HG03135 (cell line): ENCODE measurements at regions not wholly inside any gene's neighbourhood (a gene's known extent, or its start where the extent isn't known, plus 50 kb on each side); places are given as distances from the start of the nearest gene placed in this dataset.
"Not testable (repeated sequence)": the region's sequence is repeated elsewhere in the genome, so short reads cannot be mapped to it uniquely, and the experiment has no call there.

ENCODE experiments used
- ATAC-seq: cut with Tn5 transposase; IDR thresholded peaks from one replicate; pipeline ENCODE4 v1.9.1; 2021; ENCODE audit warnings: mild to moderate bottlenecking, moderate library complexity; ENCODE audit not compliant: unreplicated experiment

DNA sequence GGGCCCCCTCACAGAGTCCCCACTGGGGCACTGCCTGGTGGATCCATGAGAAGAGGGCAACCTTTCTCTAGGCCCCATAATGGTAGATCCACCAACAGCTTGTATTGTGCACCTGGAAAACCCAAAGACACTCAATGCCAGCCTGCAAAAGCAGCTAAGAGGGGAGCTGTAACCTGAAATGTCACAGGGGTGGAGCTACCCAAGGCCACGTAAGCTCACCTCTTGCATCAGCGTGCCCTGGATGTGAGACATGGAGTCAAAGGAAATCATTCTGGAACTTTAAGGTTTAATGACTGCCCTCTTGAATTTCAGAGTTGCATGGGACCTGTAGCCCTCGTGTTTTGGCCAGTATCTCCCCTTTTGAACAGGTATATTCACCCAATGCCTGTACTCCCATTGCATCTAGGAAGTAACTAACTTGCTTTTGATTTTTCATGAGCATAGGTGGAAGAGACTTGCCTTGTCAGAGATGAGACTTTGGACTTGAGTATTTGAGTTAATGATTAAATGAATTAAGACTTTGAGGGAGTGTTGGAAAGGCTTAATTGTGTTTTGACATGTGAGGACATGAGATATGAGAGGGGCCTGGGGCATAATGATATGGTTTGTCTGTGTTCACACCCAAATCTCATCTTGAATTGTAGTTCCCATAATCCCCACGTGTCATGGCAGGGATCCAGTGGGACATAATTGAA is 900.9 kb upstream of the ROBO1 start:
- no peak for ATAC-seq

- ATAC-seq = no peak
Observed at GRCh38 chr3:80668100-80668499, 900.3 kb upstream of the ROBO1 start.

DNA sequence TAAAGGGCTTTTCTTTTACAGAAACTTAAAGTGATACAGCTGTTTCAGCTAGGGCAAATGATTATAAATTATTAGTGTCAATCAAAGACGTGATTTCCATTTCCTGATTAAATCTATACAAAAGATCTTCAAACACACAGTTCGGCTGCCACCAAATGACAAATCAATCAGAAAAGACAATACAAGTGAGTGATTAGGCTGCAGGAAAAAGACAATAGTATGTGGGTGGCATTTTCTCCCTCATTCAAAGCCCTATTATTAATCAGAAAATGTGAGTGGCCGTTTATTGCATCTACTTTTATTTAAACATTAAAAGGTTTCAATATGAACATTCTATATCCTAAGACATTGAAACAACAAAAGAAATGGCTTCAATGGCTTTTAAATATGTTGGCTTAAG is 895.6 kb upstream of the ROBO1 start:
- no peak for ATAC-seq

DNA sequence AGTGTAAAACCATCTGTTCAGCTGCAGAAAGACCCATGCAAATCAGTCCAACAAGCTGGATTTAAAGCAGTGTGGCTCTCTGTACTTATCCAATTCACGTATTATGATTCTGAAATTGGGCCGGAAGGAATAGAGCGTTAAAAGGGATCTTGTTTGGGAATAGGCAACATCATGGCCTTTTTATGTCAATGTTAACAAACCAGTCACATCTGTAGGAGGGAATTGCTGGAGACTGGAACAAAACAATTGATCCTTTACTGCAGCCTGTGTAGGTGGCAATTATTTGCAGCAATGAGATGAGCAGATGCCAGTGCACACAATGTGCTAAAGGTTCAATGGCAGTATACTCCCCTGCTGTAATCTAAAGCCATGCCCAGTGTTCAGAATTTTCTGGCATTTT is 887.4 kb upstream of the ROBO1 start:
- no peak for ATAC-seq

DNA sequence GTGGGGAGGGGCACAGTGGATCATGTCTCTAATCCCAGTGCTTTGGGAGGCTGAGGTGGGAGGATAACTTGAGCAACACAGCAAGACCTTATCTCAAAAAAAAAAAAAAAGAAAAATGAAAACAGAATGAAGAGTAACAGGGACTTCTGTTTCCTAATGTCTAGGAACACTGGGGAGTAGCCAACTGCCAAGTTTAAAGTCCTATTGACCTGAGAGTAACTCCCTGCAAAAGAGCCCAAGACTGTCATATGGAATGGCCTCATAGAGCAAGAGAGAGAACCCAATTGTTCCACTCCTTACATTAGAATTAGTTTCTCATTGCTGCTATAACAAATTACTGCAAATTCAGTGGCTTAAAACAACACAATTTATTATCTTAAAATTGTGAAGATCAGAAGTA is 881.4 kb upstream of the ROBO1 start:
- no peak for ATAC-seq

GRCh38 chr3:80643421-80643820 is 875.6 kb upstream of the ROBO1 start:
- ATAC-seq = no peak

DNA sequence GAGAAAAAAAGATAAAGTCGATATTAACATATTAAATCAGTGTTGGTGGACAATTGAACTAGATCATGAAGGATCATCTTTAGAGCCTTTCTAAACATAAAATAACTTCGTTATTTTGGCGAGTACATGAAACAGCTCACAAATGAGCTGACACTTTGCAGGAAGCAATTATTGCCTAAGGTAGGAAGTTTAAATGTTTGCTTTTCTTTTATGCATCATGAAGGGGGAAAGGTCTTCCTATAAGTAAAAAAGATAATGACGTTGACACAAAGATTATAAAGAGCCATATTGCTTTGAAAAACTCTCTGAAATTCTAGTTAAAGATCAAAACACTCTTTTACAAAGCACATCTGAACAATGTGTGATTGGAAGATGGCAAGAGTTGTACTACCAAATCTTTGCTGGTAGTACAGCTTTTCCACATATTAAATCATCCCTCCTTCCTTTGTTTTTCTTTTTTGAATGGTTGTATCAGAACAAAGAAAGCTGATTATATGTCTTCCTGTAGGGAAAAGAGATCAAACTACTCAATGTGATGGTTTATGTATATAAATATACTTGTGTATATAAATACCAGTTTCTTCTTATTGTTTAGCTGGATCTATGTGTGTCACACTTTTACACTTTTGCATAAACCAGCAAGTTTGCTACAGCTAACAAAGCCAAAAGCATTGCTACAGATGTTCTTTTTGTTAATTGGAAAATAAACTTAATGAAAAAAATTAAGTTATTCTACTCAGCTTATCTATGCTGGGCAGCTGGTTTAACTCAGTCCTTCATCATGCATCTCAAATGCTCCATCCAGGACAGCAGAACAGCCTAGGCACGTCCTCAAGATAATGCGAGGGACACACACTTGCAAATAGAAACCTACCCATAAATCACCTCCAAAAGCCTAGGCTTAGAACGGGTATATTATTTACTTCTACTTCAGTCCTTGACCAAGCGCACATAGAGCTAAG is 850.8 kb upstream of the ROBO1 start:
- no peak for ATAC-seq

GRCh38 chr3:80612366-80612765 is 844.6 kb upstream of the ROBO1 start:
- no peak for ATAC-seq

DNA sequence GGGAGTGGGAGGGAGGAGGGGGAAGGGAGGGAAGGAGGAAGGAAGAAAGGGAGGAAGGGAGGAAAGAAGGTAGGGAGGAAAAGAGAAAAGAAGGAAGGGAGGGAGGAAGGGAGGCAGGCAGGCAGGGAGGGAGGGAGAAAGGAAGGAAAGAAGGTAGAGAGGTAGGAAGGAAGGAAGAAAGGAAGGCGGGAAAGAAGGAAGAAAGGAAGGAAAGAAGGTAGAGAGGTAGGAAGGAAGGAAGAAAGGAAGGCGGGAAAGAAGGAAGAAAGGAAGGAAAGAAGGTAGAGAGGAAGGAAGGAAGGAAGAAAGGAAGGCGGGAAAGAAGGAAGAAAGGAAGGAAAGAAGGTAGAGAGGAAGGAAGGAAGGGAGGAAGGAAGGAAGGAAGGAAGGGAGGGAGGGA is 840.3 kb upstream of the ROBO1 start:
- ATAC-seq = not testable (repeated sequence)

GRCh38 chr3:80606073-80606472 is 838.3 kb upstream of the ROBO1 start:
- no peak for ATAC-seq

GRCh38 chr3:80601479-80601878 is 833.7 kb upstream of the ROBO1 start:
- ATAC-seq = no peak

- ATAC-seq = no peak
Observed at GRCh38 chr3:80592792-80593191, 825.0 kb upstream of the ROBO1 start.

GRCh38 chr3:80586338-80586737 is 818.5 kb upstream of the ROBO1 start:
- ATAC-seq = no peak

DNA sequence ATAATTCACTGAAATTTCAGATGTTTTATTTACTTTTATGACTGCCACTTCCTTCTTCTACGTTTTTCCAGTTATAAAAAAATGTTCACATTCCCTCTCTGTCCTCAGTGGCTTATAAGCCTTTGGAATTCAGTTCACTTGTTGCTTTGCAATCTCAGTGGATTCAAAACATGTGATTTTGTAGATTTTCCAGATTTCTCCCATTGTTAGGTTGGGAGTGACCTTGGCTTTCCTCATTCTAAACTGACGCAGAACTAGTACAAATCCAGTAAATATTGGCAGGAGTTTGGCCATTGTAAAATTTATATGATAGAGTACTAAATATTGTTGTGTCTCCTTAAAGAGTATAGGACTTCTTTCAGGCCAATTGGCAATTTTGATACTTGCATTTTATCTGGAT is 812.3 kb upstream of the ROBO1 start:
- no peak for ATAC-seq

GRCh38 chr3:80564391-80564790 is 796.6 kb upstream of the ROBO1 start:
- ATAC-seq = no peak

DNA sequence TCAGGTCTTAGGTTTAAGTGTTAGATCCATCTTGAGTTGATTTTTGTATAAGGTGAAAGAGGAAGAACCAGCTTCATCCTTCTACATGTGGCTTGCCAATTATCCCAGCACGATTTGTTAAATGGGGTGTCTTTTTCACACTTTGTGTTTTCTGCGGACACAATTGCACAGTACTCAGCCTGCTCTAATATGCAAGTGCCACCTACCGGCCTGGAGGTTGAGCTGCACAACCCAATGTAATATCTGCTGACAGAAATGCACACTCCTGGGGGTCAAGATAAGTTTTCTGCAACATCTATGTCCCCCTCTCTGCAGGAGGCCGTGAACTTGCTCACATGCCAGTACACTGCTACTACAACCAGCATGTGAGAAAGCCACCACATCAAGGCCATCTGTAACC is 791.9 kb upstream of the ROBO1 start:
- ATAC-seq = no peak

GRCh38 chr3:80556763-80557162 is 789.0 kb upstream of the ROBO1 start:
- ATAC-seq = no peak

- ATAC-seq = no peak
Observed at GRCh38 chr3:80554304-80554703, 786.5 kb upstream of the ROBO1 start.

DNA sequence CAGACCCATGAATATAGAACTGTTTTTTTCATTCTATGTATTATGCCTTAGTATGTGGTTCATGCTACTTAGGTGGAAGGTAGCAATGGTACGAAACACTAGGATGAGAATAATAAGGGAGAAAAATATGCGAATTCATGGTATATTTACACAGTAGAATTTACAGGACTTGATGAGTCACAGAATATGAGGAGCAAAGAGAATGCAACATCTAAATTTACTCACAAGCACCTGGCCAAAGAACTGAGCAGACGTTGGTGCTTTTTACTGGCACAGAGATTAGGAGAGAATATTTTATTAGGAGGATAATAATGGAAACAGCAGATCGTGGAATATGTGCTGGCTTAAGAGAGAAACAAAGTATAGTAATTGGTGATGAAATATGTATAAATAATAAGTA is 785.4 kb upstream of the ROBO1 start:
- ATAC-seq = no peak

- ATAC-seq = no peak
Observed at GRCh38 chr3:80550174-80550573, 782.4 kb upstream of the ROBO1 start.

- no peak for ATAC-seq
Observed at GRCh38 chr3:80549173-80549572, 781.4 kb upstream of the ROBO1 start.

DNA sequence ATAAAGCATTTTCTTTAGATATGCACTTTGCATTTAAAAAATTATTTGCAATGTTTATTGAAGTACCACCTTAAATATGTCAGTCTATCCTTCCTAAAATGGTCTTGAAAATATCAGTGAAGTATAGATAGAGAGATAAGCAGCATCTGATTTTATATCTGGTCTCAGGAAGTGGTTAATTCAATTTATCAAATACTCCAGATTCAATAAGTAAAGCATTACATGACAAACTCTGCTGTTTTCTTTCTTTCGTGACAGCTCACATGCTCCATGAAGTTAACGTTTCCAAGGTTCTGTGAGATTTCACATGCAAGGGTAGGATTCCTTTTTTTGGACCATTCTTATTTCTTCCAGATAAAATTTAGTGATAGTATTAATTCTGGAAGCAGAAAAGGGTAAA is 775.4 kb upstream of the ROBO1 start:
- no peak for ATAC-seq
